Spleen (tissue), 7 donors: ENCODE measurements at regions not wholly inside any gene's neighbourhood (a gene's known extent, or its start where the extent isn't known, plus 50 kb on each side); places are given as distances from the start of the nearest gene placed in this dataset.

Source experiments
- CTCF ChIP-seq, 11 experiments: fragments of 200-600 bp in 7 of 11; fragments of 450-650 bp in 4 of 11; sonication (generic) in 4 of 11; IDR thresholded peaks in 8 of 11; conservative IDR thresholded peaks in 3 of 11; 1 replicate in 7 of 11; 2 replicates in 4 of 11; pipeline versions ENCODE4 v1.4.0 to v1.8.0; 2016 to 2021; ENCODE audit warnings: antibody characterized with exemption in 11 of 11, inconsistent platforms in 4 of 11, mild to moderate bottlenecking in 1 of 11
- POLR2A ChIP-seq, 3 donors: fragments of 450-650 bp; IDR thresholded peaks; one replicate each; pipeline ENCODE4 v1.5.1; 2017; ENCODE audit warnings: antibody characterized with exemption in 3 of 3, mild to moderate bottlenecking in 1 of 3
- POLR2AphosphoS5 ChIP-seq, 3 donors: sonication (generic); formaldehyde crosslinking; IDR thresholded peaks; one replicate each; pipeline ENCODE4 v1.5.1; 2017; ENCODE audit warnings: antibody characterized with exemption in 3 of 3
- donor health status: DM: no; HTN: no; CAD: no; lungs with moderate emphysema.
- donor health status: DM: no; HTN: no; CAD: no.
- donor health status: DM: no; HTN: no; CAD: no.

- TF ChIP-seq CTCF (IDR thresholded peaks at IDR 0.05 in 8 of 11, conservative IDR thresholded peaks at IDR 0.05 in 3 of 11) (no peak), POLR2AphosphoS5 (IDR thresholded peaks at IDR 0.05) (no peak), POLR2A (IDR thresholded peaks at IDR 0.05) (no peak)
These were observed 79.2 kb upstream of the PTPRZ1 start for GRCh38 chr7:121793716-121794115.
